HepG2 (cell line): ENCODE measurements at regions not wholly inside any gene's neighbourhood (a gene's known extent, or its start where the extent isn't known, plus 50 kb on each side); places are given as distances from the start of the nearest gene placed in this dataset.

Experiments
- ATAC-seq: fragments of 200-7000 bp; cut with Tn5 transposase; 3 replicates; pipeline ENCODE4 v1.9.1; 2020; ENCODE audit warnings: mild to moderate bottlenecking, moderate library complexity
- BruUV-seq: library from RNA; stranded (reverse); fragments of 400-500 nt; replicated peaks from 2 replicates; lab custom pipeline; 2021; lab: Mats Ljungman, UMichigan
- CTCF ChIA-PET: fragments of 300-600 bp; formaldehyde crosslinking; extraction: SDS; loops from one replicate; lab custom pipeline; 2021; ENCODE audit warnings: low total read pairs, inconsistent platforms, low intra/inter-chr PET ratio; lab: Yijun Ruan, JAX
- POLR2A ChIA-PET: fragments of 350-600 bp; sonication (Branson Sonifier 250); formaldehyde crosslinking; loops from one replicate; lab custom pipeline; 2020; ENCODE audit warnings: antibody characterized with exemption, inconsistent platforms; lab: Yijun Ruan, JAX
- DNase-seq: peaks from one replicate; pipeline ENCODE4 v3.0.0-alpha.2; 2015; ENCODE audit warnings: low spot score
- FAIRE-seq: peaks from 3 replicates; lab custom pipeline; 2011; peaks lifted over from hg19 to GRCh38; lab: Jason Lieb, UNC
- H2AFZ ChIP-seq: one replicate; pipeline ENCODE4 v1.6.1; 2011; ENCODE audit warnings: low read length, inconsistent platforms
- H3K27ac ChIP-seq: fragments of 300-600 bp; 3 replicates; pipeline ENCODE4 v1.8.0; 2011; ENCODE audit warnings: mixed run types, mild to moderate bottlenecking, mixed read lengths, low read length, inconsistent platforms; ENCODE audit not compliant: insufficient read depth; ENCODE audit errors: extremely low read length
- H3K27me3 ChIP-seq, 2 experiments: fragments of 200-600 bp in 1 of 2; 2 replicates in 1 of 2; 3 replicates in 1 of 2; pipeline versions ENCODE4 v1.6.0 to v1.8.0; 2011; ENCODE audit warnings: low read length in 2 of 2, mild to moderate bottlenecking in 2 of 2, moderate library complexity in 2 of 2, inconsistent platforms in 1 of 2; ENCODE audit not compliant: insufficient read depth in 2 of 2, control insufficient read depth in 1 of 2
- H3K36me3 ChIP-seq, 2 experiments: fragments of 200-600 bp in 1 of 2; replicated peaks in 1 of 2; 2 replicates in 1 of 2; 3 replicates in 1 of 2; pipeline versions ENCODE4 v1.5.1 to v1.8.0; 2011; ENCODE audit warnings: low read length in 2 of 2, inconsistent platforms in 1 of 2; ENCODE audit not compliant: insufficient read depth in 2 of 2, control insufficient read depth in 1 of 2
- H3K4me1 ChIP-seq: 2 replicates; pipeline ENCODE4 v1.5.1; 2012; ENCODE audit warnings: low read length, inconsistent platforms; ENCODE audit not compliant: insufficient read depth
- H3K4me2 ChIP-seq: 2 replicates; pipeline ENCODE4 v1.6.0; 2011; ENCODE audit warnings: low read depth, low read length, inconsistent platforms
- H3K4me3 ChIP-seq, 3 experiments: fragments of 200-600 bp in 1 of 3; sonication (generic), shearing (Covaris generic) in 1 of 3; replicated peaks in 1 of 3; 2 replicates each; pipeline ENCODE4 v1.5.1; 2011 to 2016; ENCODE audit warnings: low read length in 3 of 3, inconsistent platforms in 2 of 3, low read depth in 2 of 3, mild to moderate bottlenecking in 2 of 3, control low read depth in 1 of 3, mixed read lengths in 1 of 3; ENCODE audit not compliant: insufficient read depth in 1 of 3
- H3K79me2 ChIP-seq: one replicate; pipeline ENCODE4 v1.6.1; 2011; ENCODE audit warnings: low read length, inconsistent platforms; ENCODE audit not compliant: insufficient read depth
- H3K9ac ChIP-seq: 2 replicates; pipeline ENCODE4 v1.6.0; 2011; ENCODE audit warnings: mild to moderate bottlenecking, low read depth, low read length, inconsistent platforms; ENCODE audit not compliant: insufficient read depth
- H3K9me3 ChIP-seq: 2 replicates; pipeline ENCODE4 v1.5.1; 2012; ENCODE audit warnings: mild to moderate bottlenecking, low read length
- H4K20me1 ChIP-seq: 2 replicates; pipeline ENCODE4 v1.6.0; 2011; ENCODE audit warnings: inconsistent platforms, mild to moderate bottlenecking, low read length, moderate library complexity; ENCODE audit not compliant: insufficient read depth
- ARNTL ChIP-seq: sonication (generic); formaldehyde crosslinking; IDR thresholded peaks from 2 replicates; pipeline ENCODE4 v1.4.0; 2020; ENCODE audit warnings: mild to moderate bottlenecking, missing genetic modification reagents
- ATF7 ChIP-seq, 2 experiments: fragments of 450-650 bp in 1 of 2; sonication (generic) in 1 of 2; formaldehyde crosslinking in 1 of 2; IDR thresholded peaks; 2 replicates each; pipeline versions ENCODE4 v1.4.0 to v1.6.1; 2016 to 2020; ENCODE audit warnings: antibody characterized with exemption in 1 of 2, mild to moderate bottlenecking in 1 of 2, missing genetic modification reagents in 1 of 2
- ATRX ChIP-seq: sonication (generic); formaldehyde crosslinking; IDR thresholded peaks from 2 replicates; pipeline ENCODE4 v1.4.0; 2020; ENCODE audit warnings: missing genetic modification reagents, borderline replicate concordance
- BCLAF1 ChIP-seq: fragments of 450-650 bp; IDR thresholded peaks from 2 replicates; pipeline ENCODE4 v1.6.1; 2017; ENCODE audit warnings: mild to moderate bottlenecking
- CREM ChIP-seq, 2 experiments: sonication (generic) in 1 of 2; formaldehyde crosslinking in 1 of 2; IDR thresholded peaks; 2 replicates each; pipeline versions ENCODE4 v1.4.0 to v1.6.1; 2016 to 2020; ENCODE audit warnings: antibody characterized with exemption in 1 of 2, mild to moderate bottlenecking in 1 of 2, missing genetic modification reagents in 1 of 2
- ELF1 ChIP-seq: sonication (generic); formaldehyde crosslinking; IDR thresholded peaks from 2 replicates; pipeline ENCODE4 v1.4.0; 2020; ENCODE audit warnings: missing genetic modification reagents
- HIC2 ChIP-seq: sonication (generic); formaldehyde crosslinking; IDR thresholded peaks from 2 replicates; pipeline ENCODE4 v1.9.0; 2022; ENCODE audit warnings: low read depth, missing genetic modification reagents
- RXRB ChIP-seq: IDR thresholded peaks from 2 replicates; pipeline ENCODE4 v1.6.1; 2016; ENCODE audit warnings: borderline replicate concordance, missing genetic modification reagents, missing compliant biosample characterization
- SNAI1 ChIP-seq: sonication (generic); formaldehyde crosslinking; IDR thresholded peaks from 2 replicates; pipeline ENCODE4 v1.5.0; 2020; ENCODE audit warnings: mild to moderate bottlenecking, missing genetic modification reagents, borderline replicate concordance
- ZNF30 ChIP-seq: sonication (generic); formaldehyde crosslinking; IDR thresholded peaks from 2 replicates; pipeline ENCODE4 v1.5.0; 2020; ENCODE audit warnings: mild to moderate bottlenecking, missing genetic modification reagents
- ZSCAN5A ChIP-seq: sonication (generic); formaldehyde crosslinking; IDR thresholded peaks from 2 replicates; pipeline ENCODE4 v1.8.0; 2022; ENCODE audit warnings: mild to moderate bottlenecking, missing genetic modification reagents, borderline replicate concordance
- WGBS: methylation state at CpG from one replicate; pipeline ENCODE4 v1.1.6; 2017; ENCODE audit warnings: low lambda C conversion rate; 5-methylcytosine and 5-hydroxymethylcytosine counted together
- in situ Hi-C: cut with HindIII; loops from 2 replicates; pipeline ENCODE4 v1.10.0; 2017; ENCODE audit warnings: low pct_unique_long_range_greater_than_20kb; ENCODE audit not compliant: extremely low pct_ligation_motif_present
- intact Hi-C: fragments of 100-400 bp; cut with micrococcal nuclease; formaldehyde crosslinking; loops from one replicate; pipeline ENCODE4 v1.10.0; 2022; ENCODE audit not compliant: unreplicated experiment
- TF ChIP-seq, protein P1 (sequence below): sonication (generic); formaldehyde crosslinking; IDR thresholded peaks from 2 replicates; pipeline ENCODE4 v1.4.0; 2020; ENCODE audit warnings: mild to moderate bottlenecking, missing genetic modification reagents, borderline replicate concordance

GRCh38 chr15:62932436-62932835 lies 110.1 kb upstream of the TPM1 start:
- Histone ChIP-seq H4K20me1 (no peaks in the 10 kb centered on the region), H3K27ac (no peak overlapping the region), H3K4me3 (no peak overlapping the region), H3K27me3 (no peaks in the 10 kb centered on the region), H3K9ac (no peak overlapping the region), H3K9me3 (no peaks in the 10 kb centered on the region), H3K36me3 (no peaks in the 10 kb centered on the region), H3K4me1 (peaks cover 35% of the 10 kb centered on the region), H3K4me2 (no peak overlapping the region), H3K79me2 (no peaks in the 10 kb centered on the region), H2AFZ (no peak overlapping the region)
- no peak for FAIRE-seq
- no TSS peak for BruUV-seq
- POLR2A ChIA-PET = no interaction called here
- in situ Hi-C loops = no loop called here
- CTCF ChIA-PET = no interaction called here
- intact Hi-C loops = no loop called here
- DNase-seq = no peak
- WGBS = 26% methylated on average over 1 of the region's 1 CpG
- no peak for ATAC-seq
- TF ChIP-seq SNAI1 (CRISPR knock-in tag) (no peak), ELF1 (CRISPR knock-in tag) (no peak), ZNF30 (no peak), ZSCAN5A (CRISPR knock-in tag) (no peak), ARNTL (CRISPR knock-in tag) (no peak), BCLAF1 (no peak), HIC2 (CRISPR knock-in tag) (no peak), RXRB (CRISPR knock-in tag) (no peak), ATF7 (IDR thresholded peaks at IDR 0.05) (no peak), ATF7 (CRISPR knock-in tag; IDR thresholded peaks at IDR 0.05) (no peak), ATRX (no peak), CREM (IDR thresholded peaks at IDR 0.05) (no peak), CREM (CRISPR knock-in tag; IDR thresholded peaks at IDR 0.05) (no peak)
- TF ChIP-seq, protein P1, sequence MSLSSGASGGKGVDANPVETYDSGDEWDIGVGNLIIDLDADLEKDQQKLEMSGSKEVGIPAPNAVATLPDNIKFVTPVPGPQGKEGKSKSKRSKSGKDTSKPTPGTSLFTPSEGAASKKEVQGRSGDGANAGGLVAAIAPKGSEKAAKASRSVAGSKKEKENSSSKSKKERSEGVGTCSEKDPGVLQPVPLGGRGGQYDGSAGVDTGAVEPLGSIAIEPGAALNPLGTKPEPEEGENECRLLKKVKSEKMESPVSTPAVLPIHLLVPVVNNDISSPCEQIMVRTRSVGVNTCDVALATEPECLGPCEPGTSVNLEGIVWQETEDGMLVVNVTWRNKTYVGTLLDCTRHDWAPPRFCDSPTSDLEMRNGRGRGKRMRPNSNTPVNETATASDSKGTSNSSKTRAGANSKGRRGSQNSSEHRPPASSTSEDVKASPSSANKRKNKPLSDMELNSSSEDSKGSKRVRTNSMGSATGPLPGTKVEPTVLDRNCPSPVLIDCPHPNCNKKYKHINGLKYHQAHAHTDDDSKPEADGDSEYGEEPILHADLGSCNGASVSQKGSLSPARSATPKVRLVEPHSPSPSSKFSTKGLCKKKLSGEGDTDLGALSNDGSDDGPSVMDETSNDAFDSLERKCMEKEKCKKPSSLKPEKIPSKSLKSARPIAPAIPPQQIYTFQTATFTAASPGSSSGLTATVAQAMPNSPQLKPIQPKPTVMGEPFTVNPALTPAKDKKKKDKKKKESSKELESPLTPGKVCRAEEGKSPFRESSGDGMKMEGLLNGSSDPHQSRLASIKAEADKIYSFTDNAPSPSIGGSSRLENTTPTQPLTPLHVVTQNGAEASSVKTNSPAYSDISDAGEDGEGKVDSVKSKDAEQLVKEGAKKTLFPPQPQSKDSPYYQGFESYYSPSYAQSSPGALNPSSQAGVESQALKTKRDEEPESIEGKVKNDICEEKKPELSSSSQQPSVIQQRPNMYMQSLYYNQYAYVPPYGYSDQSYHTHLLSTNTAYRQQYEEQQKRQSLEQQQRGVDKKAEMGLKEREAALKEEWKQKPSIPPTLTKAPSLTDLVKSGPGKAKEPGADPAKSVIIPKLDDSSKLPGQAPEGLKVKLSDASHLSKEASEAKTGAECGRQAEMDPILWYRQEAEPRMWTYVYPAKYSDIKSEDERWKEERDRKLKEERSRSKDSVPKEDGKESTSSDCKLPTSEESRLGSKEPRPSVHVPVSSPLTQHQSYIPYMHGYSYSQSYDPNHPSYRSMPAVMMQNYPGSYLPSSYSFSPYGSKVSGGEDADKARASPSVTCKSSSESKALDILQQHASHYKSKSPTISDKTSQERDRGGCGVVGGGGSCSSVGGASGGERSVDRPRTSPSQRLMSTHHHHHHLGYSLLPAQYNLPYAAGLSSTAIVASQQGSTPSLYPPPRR (CRISPR knock-in tag) = no peak
